Right kidney (tissue), 1 donor: ENCODE measurements at regions not wholly inside any gene's neighbourhood (a gene's known extent, or its start where the extent isn't known, plus 50 kb on each side); places are given as distances from the start of the nearest gene placed in this dataset.
"Not testable (repeated sequence)": the region's sequence is repeated elsewhere in the genome, so short reads cannot be mapped to it uniquely, and the experiment has no call there.

Source experiments
- DNase-seq: peaks from one replicate; pipeline ENCODE4 v3.0.0-alpha.2; 2016

DNA sequence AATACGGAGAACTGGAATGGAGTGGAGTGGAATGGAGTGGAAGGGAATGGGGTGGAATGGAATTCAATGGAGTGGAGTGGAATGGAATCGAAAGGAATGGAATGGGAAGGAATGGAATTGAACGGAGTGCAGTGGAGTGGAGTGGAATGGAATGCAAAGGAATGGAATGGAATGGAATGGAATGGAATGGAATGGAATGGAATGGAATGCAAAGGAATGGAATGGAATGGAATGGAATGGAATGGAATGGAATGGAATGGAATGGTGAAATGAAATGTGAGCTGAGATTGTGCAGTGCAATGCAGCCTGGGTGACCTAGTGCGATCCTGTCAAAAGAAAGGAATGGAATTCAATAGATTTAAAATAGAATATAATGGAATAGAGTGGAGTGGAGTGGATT is 357.3 kb upstream of the WSB1 start:
- DNase-seq, result not testable (repeated sequence)

GRCh38 chr17:26937750-26938322 is 356.1 kb upstream of the WSB1 start:
- DNase-seq, result not testable (repeated sequence)

DNA sequence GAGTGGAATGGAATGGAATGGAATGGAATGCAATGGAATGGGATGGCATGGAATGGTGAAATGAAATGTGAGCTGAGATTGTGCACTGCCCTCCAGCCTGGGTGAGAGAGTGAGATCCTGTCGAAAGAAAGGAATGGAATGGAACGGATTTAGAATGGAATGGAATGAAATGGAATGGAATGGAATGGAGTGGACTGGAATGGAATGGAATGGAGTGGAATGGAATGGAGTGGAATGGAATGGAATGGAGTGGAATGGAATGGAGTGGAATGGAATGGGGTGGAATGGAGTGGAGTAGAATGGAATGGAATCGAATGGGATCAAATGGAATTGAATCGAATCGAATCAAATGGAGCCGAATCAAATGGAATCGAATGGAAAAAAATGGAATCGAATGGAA is 354.2 kb upstream of the WSB1 start:
- DNase-seq, result not testable (repeated sequence)

DNA sequence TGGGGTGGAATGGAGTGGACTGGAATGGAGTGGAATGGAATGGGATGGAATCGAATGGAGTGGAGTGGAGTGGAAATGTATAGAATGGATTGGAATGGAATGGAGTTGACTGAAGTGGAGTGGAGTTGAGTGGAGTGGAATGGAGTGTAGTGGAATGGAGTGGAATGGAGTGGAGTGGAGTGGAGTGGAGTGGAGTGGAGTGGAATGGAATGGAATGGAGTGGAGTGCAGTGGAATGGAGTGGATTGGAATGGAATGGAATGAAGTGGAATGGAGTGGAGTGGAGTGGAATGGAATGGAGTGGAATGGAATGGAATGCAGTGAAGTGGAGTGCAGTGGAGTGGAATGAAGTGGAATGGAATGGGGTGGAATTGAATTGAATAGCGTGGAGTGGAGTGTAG is 353.3 kb upstream of the WSB1 start:
- DNase-seq, result not testable (repeated sequence)

GRCh38 chr17:26962255-26963162 is 331.4 kb upstream of the WSB1 start:
- DNase-seq, result no peak

DNA sequence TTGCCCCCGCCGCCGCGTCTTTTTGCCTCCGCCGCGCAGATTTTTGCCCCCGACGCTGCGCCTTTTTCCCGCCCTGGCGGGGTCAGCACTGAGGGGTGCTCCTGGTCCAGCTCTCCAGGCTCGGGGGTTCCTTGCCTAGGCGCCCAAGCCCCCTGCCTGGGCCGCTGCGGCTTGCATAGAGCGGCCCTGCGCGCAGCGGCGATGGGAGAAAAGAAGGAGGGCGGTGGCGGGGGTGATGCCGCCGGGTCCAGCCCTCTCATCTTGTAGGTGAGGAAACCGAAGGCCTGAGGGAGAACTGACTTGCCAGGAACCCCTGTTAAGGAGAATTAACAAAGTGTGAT is 330.8 kb upstream of the WSB1 start:
- no peak for DNase-seq

GRCh38 chr17:26965898-26966624 is 327.9 kb upstream of the WSB1 start:
- not testable (repeated sequence) for DNase-seq

- DNase-seq, result not testable (repeated sequence)
Observed at GRCh38 chr17:26966625-26967179, 327.2 kb upstream of the WSB1 start.

DNA sequence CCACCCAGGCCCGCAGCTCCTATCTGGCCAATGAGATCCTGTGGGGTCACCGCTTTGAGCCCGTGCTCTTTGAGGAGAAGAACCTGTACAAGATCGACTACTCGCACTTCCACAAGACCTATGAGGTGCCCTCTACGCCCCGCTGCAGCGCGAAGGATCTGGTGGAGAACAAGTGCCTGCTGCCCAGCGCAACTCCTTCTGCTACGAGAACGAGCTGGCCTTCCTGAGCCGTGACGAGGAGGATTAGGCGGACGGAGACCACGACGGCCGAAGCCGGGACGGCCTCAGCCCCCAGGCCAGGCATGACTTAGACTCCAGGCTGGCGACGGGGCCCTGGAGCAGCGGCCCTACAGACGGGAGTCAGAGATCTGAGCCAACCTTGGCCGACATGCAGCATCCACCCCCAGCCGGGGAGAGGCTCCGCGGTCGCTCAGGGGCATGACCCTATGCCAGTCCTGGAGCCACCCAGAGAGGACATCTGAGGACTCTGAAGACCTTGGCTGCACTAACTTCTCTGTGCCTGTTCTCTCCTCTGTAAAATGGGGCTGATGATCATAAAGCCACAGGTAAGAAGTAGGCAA is 312.0 kb upstream of the WSB1 start:
- DNase-seq, result not testable (repeated sequence)

- not testable (repeated sequence) for DNase-seq
Observed at GRCh38 chr17:26982563-26982962, 311.4 kb upstream of the WSB1 start.

DNA sequence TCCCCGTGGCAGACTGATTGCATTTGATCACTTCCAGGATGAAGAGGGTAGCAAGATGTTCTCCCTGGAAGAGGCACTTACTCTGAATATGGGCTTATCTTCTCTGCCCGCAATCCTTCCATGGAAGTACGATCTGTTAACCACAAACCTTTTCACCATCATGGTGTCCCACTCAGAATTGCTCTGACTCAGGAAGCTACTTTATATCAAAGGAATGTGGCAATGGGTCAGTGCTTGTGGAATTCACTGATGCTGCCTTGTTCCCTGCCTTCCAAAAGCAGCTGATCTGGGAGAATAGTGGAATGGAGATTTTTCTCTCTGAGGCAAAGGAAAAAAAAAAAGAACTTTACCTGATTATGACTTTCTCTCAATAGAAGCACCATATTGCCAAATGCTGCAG is 306.1 kb upstream of the WSB1 start:
- DNase-seq, result not testable (repeated sequence)

DNA sequence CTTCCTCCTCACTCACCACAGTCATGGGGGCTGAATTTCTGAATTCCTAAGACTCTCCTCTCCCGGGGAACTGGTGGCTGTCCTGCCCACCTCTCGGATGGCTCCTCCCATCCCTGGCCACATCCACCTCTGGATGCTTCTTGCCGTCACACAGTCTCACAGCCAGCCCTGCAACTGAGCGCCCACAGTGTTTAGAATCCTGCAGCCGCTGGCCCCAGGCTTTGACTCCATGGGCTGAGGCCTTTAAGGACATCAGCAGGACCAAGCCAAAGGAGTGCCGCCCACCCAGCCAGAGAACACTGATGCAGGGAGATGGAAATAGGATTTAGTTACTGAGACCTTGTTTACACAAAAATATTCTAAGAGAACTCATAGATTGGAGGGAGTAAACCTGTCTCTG is 299.3 kb upstream of the WSB1 start:
- not testable (repeated sequence) for DNase-seq

- not testable (repeated sequence) for DNase-seq
Observed at GRCh38 chr17:26996146-26996916, 297.6 kb upstream of the WSB1 start.

- not testable (repeated sequence) for DNase-seq
Observed at GRCh38 chr17:27007734-27008531, 286.0 kb upstream of the WSB1 start.

GRCh38 chr17:27009087-27009486 is 284.8 kb upstream of the WSB1 start:
- no peak for DNase-seq

DNA sequence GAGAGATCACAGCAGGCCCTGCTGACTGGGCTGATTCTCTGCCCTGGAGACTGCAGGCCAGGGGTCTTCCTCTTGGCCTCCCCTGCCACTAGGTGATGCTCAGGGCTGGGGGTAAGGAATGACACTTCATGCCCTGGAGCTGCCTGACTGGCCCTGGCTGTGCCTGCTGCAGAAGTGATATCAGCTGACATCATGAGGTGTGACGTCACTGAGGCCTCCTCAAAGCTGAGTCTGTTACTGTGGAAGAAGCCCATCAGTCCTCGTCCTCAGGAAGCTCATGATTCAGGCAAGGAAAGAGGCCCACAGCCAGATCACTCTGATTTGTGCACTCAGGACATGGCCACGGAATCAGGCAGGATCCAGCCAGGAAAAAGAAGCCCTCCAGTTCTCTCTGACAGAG is 283.8 kb upstream of the WSB1 start:
- DNase-seq, result not testable (repeated sequence)

DNA sequence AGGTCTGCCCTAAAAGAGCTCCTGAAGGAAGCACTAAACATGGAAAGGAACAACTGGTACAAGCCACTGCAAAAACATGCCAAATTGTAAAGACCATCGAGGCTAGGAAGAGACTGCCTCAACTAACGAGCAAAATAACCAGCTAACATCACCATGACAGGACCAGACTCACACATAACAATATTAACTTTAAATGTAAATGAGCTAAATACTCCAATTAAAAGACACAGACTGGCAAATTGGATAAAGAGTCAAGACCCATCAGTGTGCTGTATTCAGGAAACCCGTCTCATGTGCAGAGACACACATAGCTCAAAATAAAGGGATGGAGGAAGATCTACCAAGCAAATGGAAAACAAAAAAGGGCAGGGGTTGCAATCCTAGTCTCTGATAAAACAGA is 263.4 kb upstream of the WSB1 start:
- not testable (repeated sequence) for DNase-seq

DNA sequence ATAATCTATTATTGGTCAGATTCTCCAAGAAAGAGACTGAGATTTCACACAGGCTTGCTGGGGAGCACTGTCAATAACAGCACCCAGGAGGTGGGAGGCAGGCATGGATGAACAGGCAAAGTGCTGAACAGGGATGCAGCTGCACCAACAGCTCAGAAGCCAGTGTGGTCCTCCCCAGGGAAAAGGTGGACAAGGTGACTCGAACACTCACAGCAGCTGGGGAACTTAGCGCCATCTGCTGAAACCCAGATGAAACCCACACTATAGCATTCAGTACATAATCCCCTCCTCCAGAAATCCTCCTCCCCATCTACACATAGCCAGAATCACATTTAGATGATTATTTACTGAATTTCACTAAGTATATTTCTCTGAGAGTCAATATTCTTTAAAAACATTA is 255.2 kb upstream of the WSB1 start:
- DNase-seq, result no peak

DNA sequence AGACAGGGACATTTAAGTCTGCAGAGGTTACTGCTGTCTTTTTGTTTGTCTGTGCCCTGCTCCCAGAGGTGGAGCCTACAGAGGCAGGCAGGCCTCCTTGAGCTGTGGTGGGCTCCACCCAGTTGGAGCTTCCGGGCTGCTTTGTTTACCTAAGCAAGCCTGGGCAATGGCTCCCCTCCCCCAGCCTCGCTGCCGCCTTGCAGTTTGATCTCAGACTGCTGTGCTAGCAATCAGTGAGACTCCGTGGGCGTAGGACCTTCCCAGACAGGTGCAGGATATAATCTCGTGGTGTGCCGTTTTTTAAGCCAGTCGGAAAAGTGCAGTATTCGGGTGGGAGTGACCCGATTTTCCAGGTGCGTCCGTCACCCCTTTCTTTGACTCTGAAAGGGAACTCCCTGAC is 248.9 kb upstream of the WSB1 start:
- DNase-seq, result not testable (repeated sequence)

- DNase-seq, result no peak
Observed at GRCh38 chr17:27049104-27049784, 244.7 kb upstream of the WSB1 start.
